Cerebellar nuclear complex (tissue), 1 donor: ENCODE measurements at regions not wholly inside any gene's neighbourhood (a gene's known extent, or its start where the extent isn't known, plus 50 kb on each side); places are given as distances from the start of the nearest gene placed in this dataset.
A peak's percentile ranks its signal among the peaks of the same experiment; 100 is the strongest.

Experiments
- DNase-seq, 2 experiments: peaks; one replicate each; lab custom pipeline; 2025; lab: John Stamatoyannopoulos, UW

- no peak for DNase-seq
These were observed 72.7 kb upstream of the TNRC6C start for GRCh38 chr17:77885678-77886386.

GRCh38 chr17:77886387-77886728 is 72.1 kb upstream of the TNRC6C start:
- DNase-seq = no peak

- no peak for DNase-seq
These were observed 71.4 kb upstream of the TNRC6C start for GRCh38 chr17:77887110-77887463.

- DNase-seq = peak in 1 of 2 experiments; percentile 26
These were observed 70.8 kb upstream of the TNRC6C start for GRCh38 chr17:77887464-77888241.

DNA sequence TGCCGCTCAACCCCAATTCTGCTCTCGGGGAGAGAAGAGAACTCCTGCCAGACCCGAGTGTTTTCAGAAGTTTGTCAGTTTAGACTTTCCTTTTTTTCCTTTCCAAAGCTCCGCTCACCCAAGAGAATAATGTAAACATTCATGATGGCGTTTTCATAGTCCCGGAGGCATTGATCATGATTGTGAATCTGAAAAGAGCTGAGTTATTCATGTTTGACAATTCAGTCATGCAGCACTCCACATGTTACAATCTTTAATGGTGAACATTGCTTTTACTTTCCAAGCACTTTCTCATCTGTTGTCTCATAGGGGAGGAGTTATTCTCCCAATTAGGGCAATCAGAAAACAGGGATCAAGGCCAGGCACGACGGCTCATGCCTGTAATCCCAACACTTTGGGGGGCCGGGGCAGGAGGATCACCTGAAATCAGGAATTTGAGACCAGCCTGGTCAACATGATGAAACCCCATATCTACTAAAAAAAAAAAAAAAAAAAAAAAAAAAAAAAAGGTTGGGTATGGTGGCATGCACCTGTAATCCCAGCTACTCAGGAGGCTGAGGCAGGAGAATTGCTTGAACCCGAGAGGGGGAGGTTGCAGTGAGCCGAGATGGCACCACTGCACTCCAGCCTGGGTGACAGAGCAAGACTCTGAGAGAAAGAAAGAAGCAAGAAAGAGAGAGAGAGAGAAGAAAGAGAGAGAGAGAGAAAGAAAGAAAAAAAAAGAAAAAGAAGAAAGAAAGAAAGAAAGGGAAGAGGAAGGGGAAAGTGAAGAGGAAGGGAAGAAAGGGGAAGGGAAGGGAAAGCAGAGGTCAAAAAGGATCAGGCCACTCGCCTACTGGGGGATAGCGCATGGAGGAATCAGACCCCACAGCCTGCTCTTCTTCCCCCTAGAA is 70.0 kb upstream of the TNRC6C start:
- no peak for DNase-seq

DNA sequence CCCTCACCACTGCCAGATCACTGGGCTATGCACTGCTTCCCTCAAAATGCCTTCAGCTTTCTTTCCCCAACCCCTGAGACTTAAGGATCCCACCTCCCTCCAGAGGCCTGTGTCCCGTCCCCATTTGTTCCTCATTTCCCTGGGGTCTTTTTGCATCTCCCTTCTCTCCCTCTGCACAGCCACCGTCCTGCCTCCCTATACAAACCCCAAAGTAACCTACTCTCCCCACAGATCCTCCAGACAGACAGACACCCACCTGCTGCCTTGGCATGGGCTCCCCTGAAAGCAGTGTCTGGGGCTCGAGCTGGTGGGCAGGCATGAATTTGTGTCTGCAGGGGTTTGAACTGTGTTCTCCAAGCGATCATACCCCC is 69.4 kb upstream of the TNRC6C start:
- no peak for DNase-seq

GRCh38 chr17:77889866-77890760 is 68.4 kb upstream of the TNRC6C start:
- no peak for DNase-seq

- no peak for DNase-seq
These were observed 67.7 kb upstream of the TNRC6C start for GRCh38 chr17:77890771-77891170.

DNA sequence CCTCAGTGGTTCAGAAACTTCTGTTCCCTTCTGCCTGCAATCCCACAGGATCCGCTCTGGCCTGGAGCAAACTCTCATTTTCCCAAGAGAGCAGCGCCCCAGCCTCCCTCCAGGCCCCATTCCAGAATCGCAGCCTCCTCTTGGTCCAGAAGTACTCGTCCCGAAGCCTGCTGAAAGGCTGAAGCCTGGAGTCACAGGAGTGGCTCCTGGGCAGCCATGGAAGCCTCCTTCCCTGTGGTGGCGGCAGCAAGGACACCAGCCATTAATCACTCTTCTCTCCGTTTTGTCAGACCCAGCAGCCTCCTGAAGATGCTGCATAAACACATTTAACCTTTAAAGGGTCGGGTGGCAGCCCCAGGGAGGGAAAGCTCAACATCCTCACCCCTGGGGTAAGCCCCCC is 66.9 kb upstream of the TNRC6C start:
- DNase-seq = no peak

DNA sequence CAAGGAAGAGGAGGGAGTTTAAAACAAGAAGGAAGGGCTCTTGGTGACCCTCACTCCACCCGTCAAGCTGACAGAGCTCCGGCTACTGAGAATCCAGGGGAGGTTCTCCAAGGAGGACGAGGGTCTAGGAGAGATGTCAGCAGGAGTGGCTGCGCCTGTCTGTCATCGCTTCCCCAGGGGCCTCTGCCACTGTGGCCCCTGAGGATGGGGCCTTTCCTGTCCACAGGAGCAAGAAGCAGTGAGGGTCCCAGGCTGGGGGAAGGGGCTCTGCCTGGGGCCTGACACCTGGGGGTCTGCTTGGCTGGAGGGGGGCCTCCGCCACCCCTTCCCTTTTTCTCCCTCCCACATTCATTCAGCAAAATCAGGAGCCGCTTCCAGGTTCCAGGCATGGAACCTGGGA is 66.5 kb upstream of the TNRC6C start:
- DNase-seq = no peak

GRCh38 chr17:77892469-77893143 is 65.9 kb upstream of the TNRC6C start:
- DNase-seq = no peak

DNA sequence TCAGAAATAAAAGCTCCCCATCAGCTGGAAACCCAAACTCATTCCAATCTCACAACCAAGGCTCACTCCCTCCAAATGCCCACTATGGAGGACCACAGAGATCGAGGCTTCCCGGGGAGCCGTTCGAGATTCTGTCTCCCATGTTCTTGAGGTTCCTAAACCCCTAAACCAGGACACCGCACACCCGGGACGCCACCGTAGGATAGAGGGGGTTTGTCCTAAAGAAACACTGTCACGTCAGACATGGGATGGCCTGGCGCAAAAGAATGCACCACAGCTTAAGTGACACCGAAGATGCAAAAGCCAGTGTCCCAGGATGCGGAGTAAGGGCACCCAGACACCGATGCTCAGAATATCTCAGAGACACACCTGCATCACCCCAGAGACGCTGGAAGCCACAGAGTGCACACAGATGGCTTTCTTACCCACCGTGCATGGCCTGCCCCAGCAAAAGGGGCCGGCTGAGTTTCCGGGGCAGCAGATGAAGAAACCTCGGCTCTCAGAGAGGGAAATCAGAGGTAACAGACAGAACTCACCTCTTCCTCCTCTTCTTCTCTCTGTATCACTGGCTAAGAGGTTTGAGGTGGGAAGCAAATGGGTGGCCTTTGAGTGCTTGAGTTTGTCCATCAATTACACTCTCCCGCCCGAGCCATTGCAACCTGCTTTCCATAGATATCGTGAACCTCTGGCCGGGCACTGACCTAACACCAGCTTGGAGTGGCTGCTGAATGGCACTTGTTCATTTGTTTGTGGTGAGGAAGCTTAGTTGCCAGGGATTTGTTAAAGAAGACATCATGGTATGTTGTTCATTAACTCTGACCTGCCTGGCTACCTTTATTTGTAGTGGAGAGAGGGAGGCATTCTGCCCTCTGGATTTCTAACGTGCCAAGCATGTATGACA is 65.1 kb upstream of the TNRC6C start:
- no peak for DNase-seq

GRCh38 chr17:77894126-77894956 is 64.2 kb upstream of the TNRC6C start:
- DNase-seq = no peak

DNA sequence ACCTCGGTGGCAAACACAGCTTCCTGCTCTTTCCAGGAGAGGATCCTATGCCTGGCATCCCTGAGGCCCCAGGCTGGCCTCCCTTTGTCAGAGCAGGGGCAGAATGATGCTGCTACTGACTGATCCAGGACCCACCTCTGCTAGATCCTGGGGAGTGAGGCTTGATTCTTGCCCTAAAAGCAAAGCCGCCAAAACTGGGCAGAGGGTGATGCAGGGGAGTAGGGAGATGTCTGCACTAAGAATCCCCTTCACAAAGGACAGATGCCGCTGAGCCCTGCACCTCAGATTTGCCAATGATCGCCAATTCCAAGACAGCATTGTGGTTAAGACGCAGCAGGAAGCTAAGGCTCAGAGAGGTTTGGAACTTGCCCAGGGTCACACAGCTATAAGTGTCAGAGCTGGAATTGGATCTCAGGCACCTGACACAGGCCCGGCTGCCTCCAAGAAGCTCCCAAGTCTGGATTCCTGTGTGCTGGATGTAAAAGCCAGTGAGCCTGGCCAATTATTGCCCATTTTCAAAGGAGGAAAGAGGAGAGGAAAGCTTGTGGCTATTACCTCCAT is 60.7 kb upstream of the TNRC6C start:
- DNase-seq = no peak

DNA sequence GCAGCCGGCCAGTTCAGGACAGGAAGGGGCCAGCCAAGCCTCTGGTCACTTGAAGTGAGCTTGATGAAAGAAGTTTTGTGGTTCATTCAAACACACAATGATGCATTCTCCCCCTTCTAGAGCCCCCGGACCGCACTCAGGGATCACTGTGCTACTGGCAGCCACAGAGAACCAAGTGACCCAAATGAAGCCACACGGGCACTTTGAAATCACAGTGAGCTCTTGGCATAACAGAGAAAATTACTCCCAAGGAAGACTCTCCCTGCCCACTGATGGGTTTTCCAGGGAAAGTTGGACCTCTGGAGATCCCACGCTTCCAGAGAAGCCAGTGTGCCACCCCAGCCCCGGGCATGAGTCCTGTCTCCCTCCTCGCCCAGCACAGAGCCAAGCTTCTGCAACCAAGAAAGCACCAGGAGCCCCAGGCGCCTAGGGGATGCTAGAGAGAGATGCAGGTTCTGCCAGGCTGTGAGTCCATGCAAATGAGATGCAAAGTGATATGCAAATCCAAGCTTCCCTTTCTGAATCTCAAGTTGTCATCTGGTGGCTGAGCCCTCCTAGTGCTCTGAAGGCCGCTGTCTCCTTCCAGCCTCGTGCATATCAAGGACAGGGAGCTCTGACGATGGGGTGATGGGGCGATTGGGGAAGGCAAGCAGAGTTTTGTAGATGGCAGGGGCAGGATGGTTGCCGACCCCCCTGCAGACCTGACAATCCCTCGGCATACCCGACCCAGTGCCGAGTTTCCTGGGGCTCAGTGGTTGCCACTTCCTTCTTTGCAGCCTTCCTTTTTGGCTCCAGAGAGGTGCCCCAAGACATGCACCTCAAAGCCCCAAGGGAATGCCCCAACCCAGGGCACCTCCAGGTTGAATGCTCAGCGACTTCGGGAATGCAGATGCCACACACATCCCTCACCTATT is 59.7 kb upstream of the TNRC6C start:
- no peak for DNase-seq

DNA sequence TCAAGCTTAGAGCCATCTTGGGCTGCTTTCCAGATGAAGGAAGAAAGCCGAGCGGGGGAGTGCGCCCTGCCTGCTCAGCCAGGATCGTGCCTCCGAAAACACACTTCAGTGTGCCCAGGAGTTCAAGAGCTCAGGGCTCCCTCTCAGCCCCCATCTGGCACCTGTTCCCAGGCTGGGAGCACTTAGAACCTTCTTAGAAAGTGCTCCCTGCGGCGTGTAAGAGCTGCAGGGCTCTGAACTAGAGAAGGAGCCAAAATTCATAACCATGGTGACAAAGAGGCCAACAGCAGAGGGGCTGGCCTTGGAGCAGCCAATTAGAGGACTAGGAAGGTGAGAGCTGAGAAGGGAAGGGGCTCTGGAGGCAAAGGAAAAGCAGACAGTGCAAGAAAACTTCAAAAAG is 59.0 kb upstream of the TNRC6C start:
- no peak for DNase-seq

GRCh38 chr17:77901481-77901880 is 57.0 kb upstream of the TNRC6C start:
- no peak for DNase-seq

DNA sequence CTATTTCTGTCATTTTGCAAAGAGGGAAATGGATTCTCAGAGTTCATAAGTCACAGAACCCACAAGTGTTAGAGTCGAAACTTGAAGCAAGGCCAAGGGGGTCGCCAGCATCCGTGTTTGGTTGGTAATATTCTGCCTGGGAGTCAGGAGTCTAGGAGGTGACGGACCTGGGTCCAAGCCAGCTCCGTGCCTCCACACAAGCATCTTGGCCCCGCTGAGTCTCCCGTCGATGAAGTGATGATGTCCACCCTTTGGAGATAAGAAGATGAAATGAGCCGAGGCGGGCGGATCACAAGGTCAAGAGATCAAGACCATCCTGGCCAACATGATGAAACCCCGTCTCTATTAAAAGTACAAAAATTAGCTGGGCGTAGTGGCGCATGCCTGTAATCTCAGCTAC is 53.2 kb upstream of the TNRC6C start:
- no peak for DNase-seq
